Activated T-cell treated with anti-CD3 and anti-CD28 coated beads for 24 hours (primary cell): ENCODE measurements at regions not wholly inside any gene's neighbourhood (a gene's known extent, or its start where the extent isn't known, plus 50 kb on each side); places are given as distances from the start of the nearest gene placed in this dataset.

ENCODE experiments used
- DNase-seq: peaks from one replicate; pipeline ENCODE4 v3.0.0-alpha.2; 2020; ENCODE audit warnings: low read depth

DNA sequence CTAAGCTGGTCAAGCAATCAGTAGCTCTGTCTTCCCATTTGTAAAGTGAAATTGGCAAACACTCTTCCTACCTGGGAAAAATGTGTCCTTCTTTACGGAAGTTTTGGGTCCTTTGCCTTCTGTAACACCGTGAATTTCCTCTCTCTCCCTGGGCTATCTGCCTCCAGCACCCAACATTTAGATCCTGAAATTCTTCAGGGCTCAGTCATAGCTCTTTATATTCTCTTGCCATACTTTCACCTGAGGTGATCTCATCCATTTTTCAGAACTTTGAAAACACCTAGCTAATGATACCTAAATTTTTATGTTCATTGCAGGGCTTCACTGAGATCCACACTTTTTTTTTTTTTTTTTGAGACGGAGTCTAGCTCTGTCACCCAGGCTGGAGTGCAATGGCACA lies 1042.2 kb downstream of the DIAPH3 start:
- no peak for DNase-seq

GRCh38 chr13:59126474-59126873 lies 1037.3 kb downstream of the DIAPH3 start:
- no peak for DNase-seq

DNA sequence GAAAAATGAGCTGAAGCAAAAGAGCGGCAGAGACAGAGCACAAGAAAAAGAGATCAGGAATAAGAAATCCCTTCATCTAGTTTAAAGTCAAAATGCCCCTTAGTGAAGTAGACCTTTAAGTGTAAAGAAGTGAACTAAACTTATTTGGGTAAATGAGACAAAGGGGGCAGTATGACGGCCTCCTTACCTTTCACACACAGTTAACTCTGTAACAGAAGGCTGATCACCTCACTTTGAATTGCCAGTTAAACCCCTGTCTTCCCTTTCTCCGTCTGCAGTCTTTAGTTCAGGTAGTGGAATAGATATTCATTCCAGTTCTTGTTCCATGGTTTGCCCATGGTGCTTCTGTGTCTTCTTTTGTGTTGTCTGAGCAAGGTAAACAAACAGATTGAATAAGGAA lies 1029.8 kb downstream of the DIAPH3 start:
- no peak for DNase-seq

DNA sequence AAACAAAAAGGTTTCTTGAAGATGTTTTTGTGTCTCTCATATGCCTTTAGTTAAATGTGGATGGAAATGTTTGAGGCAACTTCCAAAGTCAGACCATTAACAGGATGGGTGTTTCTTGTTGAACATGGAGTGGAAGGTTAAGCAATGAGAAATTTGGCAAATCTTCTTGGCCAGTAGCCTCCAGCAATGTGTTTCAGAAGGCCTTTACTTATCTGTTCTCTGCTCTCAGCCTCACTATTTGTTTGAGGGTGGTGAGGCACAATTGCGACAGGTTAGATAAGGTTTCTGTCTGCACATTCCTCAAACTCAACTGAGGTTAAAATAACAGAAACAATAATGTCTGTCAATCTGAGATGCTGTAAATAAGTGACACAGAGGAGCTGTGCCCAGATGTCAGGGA lies 1019.0 kb downstream of the DIAPH3 start:
- DNase-seq = no peak

DNA sequence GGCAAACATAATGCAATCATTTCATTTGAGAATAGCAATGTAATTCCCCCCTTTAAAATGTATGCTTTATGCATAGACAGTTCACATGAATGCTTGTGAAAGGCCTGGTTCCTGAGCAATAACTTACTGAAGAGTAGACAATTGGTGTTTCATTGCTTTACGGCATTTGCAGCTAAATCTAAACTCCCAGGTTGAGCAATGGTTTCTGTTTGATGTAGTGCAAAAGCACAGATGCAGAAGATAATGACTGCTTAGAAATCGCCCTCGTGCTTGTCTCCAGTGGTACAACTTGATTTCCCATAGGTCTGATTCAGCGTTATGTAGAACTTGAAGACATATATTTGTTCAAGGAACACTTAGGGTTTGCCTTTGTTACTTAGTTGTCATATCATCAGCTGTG lies 1018.3 kb downstream of the DIAPH3 start:
- no peak for DNase-seq

DNA sequence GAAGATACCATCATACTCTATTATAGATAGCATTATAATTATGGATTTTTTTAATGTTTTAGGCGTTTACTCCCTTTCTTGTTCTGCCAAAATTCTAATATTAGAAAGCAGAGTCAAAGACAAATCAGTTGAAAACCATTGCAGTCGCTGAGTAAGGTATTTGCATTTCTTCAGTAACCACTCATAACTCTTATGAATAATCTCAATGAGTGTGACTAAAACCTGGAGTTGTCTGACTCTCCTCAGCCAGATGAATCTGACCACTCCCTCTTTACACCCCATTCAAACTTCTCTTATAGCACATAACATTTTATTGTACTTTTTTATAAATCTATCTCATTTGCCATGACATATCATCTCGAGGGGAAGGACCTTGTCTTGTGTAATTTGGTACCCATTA lies 1006.5 kb downstream of the DIAPH3 start:
- no peak for DNase-seq

DNA sequence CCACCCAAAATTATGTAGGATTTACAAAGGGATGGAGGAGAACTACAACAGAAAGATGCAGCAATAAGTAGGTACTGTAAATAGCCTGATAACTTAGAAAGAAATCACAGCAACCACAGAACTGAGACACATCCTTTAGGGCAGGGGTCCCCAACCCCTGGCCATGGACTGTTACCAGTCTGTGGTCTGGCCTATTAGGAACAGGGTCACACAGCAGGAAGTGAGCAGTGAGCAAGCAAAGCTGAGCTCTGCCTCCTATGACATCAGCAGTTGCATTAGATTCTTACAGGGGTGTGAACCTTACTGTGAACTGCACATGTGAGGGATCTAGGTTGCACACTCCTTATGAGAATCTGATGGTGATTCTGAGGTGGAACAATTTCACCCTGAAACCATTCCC lies 997.6 kb downstream of the DIAPH3 start:
- no peak for DNase-seq

DNA sequence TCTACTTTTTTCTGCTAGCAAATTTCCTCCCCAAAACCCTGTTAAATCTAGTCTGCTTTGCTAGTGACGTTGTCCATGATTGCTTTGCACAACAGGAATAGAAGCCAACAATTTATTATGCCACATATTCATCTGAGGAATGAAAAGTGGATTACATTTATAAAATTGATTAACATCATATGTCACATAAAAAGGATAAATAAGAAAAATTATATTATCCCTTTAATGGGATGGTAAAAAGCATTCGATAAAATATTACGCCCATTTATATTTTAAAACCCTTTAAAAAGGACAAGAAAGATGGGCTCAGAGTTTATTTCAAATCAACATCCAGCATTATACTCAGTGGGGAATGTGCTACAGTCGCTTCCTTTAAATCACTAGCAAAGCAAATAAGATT lies 991.7 kb downstream of the DIAPH3 start:
- no peak for DNase-seq

DNA sequence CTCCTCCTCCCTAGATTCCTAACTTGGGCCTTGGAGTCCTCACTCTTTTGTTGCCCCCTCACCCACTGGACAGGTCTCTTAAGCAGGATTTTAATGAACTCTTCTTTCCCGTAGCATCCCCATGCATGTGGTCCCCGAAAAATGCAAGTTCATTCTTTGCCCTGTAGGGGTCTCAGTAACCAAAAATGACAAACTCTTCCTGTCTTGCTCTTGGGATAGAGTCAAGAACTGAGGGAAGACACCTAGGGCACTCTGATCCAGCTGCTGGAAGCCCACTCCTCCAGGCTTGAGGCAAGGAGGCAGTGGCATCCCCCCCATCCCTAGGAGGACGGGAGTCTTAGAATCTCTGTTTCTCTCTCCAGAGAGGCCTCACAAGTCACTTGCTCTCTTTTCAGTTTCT lies 987.0 kb downstream of the DIAPH3 start:
- DNase-seq = no peak

- DNase-seq = no peak
Observed at GRCh38 chr13:59178344-59178743, 985.4 kb downstream of the DIAPH3 start.

DNA sequence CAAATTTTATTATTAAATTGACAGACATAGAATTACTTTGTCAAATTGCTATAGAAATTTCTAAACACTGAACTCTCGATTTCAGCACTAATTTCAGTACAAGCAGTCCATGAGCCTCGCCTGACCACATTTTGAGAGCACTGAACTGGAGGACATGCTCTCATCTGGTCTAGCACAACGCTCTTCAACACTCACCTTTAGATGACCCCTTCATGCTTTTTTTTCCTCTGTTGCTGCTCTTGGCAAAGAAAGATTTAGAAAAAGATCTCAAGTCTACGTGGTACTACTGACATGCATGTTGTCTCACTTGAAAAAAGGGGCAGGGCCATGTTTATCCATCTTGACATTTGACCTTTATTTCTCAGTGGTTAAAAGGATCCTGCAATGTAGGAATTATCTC lies 981.5 kb downstream of the DIAPH3 start:
- DNase-seq = no peak

- DNase-seq = no peak
Observed at GRCh38 chr13:59197397-59197796, 966.3 kb downstream of the DIAPH3 start.

DNA sequence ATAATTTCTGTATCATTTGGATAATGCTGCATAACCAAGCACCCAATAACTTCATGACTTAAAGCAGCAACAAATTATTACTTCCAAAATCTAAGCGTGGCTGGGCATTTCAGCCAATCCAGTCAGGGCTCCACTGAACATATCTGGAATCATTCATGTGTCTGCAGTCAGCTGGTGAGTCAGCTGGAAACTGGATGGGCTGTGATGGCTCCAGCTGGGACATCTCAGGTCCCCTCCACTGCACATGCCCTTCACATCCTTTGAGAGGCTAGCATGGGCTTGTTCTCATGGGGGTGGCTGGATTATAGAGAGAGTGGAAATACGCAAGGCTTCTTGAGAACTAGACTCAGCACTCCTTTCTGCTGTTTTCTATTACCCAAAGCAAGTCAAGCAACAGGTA lies 961.9 kb downstream of the DIAPH3 start:
- DNase-seq = no peak

GRCh38 chr13:59203855-59204254 lies 959.9 kb downstream of the DIAPH3 start:
- DNase-seq = no peak

GRCh38 chr13:59205501-59205900 lies 958.2 kb downstream of the DIAPH3 start:
- DNase-seq = no peak

DNA sequence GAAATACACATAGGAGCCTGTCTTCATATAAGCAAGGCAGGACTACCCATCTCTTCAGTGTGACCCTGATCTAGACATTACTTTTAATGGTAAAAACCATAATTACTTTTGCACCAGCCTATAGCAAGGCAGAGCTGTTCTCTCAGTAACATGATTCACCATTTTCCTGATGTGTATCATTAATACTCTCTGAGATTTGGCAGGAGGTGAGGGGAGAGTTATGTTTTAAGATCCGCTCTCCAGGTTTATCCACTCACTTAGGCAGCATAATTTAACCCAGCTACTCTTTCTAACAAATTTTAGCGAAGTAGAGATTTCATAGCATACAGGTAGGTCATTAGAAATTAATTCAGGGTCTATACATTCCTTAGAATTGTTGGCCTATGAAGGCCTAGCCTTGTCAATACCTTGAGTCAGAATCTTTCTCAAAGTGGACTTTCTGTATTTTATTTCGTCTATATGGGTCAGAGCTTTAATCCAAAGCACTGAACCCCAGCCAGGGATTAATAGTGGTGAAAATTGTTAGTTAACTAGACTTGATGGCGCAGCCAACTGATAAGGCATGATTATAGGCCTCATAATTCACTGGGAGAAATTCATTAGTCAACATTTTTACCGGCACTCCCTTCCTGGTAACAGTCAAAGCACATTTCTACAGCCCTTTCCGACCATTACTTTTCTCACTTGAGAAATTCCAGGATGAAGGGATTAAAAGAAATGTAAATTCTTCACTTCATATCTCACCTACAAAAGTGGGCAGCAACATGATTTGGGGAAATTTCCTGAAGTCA lies 955.1 kb downstream of the DIAPH3 start:
- no peak for DNase-seq

DNA sequence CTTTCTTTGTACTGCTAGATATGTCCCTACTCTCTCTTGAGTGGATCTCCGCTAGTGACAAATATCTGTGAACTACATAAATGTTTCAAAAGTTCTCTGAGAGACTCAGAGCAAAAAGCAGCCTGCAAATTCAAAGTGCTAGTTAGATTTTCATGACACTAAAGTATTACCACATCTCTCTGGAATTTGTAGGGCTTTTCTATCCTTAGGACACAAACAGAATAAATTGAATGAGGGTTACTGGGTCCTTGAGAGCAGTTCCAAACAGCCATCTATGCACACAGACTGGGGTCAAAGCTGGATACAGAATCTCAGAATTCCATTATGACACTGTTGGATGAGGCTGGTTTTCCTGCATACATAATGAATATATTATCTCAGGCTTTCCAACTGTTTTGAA lies 953.2 kb downstream of the DIAPH3 start:
- no peak for DNase-seq

DNA sequence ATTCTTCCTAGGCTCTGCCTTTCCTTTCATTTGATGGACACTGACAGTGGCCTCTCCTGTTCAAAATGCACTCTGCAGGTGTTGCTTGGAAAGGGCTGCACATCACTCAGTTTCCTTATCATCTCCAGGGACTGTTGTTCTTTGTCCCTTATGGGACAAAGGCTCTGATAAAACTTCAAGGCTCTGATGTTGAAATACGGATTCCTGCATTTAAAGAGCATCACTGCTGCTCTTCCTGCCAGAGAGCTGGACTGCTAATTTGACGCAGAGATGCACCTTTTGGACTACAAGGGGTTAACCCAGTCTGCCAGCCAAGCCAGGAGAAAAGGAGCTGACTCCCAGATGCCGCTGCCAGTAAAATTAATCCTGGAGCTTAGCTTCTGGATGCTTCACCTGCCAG lies 952.1 kb downstream of the DIAPH3 start:
- DNase-seq = no peak

- no peak for DNase-seq
Observed at GRCh38 chr13:59229401-59229800, 934.3 kb downstream of the DIAPH3 start.

GRCh38 chr13:59229861-59230260 lies 933.9 kb downstream of the DIAPH3 start:
- no peak for DNase-seq

- DNase-seq = no peak
Observed at GRCh38 chr13:59230484-59231264, 933.1 kb downstream of the DIAPH3 start.

DNA sequence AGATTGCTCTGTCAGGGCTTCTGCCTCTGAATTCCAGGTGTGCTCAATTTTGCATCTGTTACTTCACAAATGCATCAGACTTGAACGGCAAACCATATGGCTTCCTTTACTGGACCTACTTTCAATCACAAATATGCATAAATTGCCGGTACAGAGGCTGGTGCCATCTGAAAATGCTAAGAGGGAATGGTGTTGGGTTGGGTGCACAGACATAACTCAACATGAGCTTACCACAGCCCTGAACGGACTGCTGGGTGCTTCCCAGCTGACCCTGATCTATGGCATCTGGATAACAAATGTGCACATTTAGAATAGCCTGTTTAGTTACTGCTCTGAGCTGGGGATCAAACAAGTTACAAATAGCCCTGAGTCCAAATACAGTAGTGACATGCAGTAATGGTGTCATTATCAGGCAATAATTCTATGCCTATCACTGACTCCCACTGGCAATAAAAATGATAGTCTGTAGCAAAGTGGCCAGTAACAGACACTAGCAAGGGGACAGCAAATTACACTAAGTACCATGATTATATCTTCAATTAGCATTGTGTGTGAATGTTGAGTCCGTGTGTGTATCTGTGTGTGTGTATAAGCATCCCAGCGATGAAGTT lies 927.3 kb downstream of the DIAPH3 start:
- no peak for DNase-seq

- DNase-seq = no peak
Observed at GRCh38 chr13:59236944-59237343, 926.8 kb downstream of the DIAPH3 start.
